AG09319 (cell line): ENCODE measurements at regions not wholly inside any gene's neighbourhood (a gene's known extent, or its start where the extent isn't known, plus 50 kb on each side); places are given as distances from the start of the nearest gene placed in this dataset.
"Not testable (repeated sequence)": the region's sequence is repeated elsewhere in the genome, so short reads cannot be mapped to it uniquely, and the experiment has no call there.

Source experiments
- DNase-seq: peaks from one replicate; pipeline ENCODE4 v3.0.0-alpha.2; 2010; ENCODE audit warnings: low read depth; ENCODE audit errors: extremely low read depth
- CTCF ChIP-seq: IDR thresholded peaks from 2 replicates; pipeline ENCODE4 v1.5.1; 2011; ENCODE audit warnings: low read depth, mild to moderate bottlenecking, inconsistent platforms, low read length, moderate library complexity

DNA sequence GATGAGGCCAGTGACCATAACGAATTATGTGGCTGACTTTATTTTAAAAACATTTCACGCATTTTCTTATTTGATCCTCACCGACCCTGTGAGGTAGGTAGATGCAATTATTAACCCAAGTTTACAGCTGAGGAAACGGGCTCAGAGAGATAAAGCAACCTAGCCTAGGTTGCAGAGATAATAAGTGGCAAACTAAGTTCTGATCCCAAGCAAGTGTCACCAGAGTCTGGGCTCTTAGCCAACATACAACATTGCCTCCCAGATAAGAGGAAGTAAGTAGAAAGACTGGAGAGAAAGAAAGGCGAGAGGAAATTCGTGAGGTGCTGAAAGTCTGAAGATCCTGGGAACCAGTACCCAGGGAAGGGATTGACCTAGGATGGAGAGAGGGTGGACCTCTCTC lies 77.4 kb upstream of the GPR50 start:
- TF ChIP-seq CTCF: no peak
- DNase-seq: no peak

DNA sequence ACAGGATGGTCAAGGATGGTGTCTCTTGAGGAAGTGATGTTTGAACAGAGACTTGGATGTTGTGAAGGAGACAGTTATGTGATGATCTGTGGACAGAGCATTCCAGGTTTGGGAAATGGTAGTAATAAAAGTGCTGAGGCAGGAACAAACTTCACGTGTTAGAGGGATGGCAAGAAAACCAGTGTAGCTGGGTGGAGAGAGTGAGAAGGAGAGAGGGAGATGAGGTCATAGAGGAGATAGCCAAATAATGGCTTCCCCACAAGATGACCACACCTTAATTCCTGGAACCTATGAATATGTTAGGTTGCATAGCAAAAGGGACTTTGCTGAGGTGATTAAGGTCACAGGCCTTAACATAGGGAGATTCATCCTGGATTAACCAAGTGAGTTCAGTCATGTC lies 75.6 kb upstream of the GPR50 start:
- no peak for DNase-seq
- no peak for TF ChIP-seq CTCF

GRCh38 chrX:151113200-151113599 lies 63.2 kb upstream of the GPR50 start:
- DNase-seq: not testable (repeated sequence)
